Body of pancreas (tissue), 4 donors: ENCODE measurements at regions not wholly inside any gene's neighbourhood (a gene's known extent, or its start where the extent isn't known, plus 50 kb on each side); places are given as distances from the start of the nearest gene placed in this dataset.

ENCODE experiments used
- ATAC-seq: fragments of 150-250 bp; one replicate; pipeline ENCODE4 v1.9.1; 2016
- DNase-seq, 4 donors: peaks; one replicate each; pipeline ENCODE4 v3.0.0-alpha.2; 2019
- H3K27ac ChIP-seq, 4 donors: fragments of 200-600 bp; sonication (generic); 1 replicate in 3 of 4; 2 replicates in 1 of 4; pipeline versions ENCODE4 v1.5.1 to v1.6.1; 2016 to 2019; ENCODE audit warnings: mild to moderate bottlenecking in 1 of 4, mixed read lengths in 1 of 4, moderate library complexity in 1 of 4
- H3K27me3 ChIP-seq, 2 donors: fragments of 200-600 bp; sonication (generic); one replicate each; pipeline ENCODE4 v1.6.0; 2016; ENCODE audit warnings: mild to moderate bottlenecking in 1 of 2
- H3K36me3 ChIP-seq, 2 donors: fragments of 200-600 bp; sonication (generic); replicated peaks in 1 of 2; 2 replicates each; pipeline ENCODE4 v1.5.1; 2016; ENCODE audit warnings: low read depth in 2 of 2; ENCODE audit not compliant: insufficient read depth in 1 of 2
- H3K4me1 ChIP-seq: fragments of 200-600 bp; sonication (generic); one replicate; pipeline ENCODE4 v1.6.0; 2016
- H3K4me3 ChIP-seq, 2 donors: fragments of 200-600 bp; sonication (generic); 1 replicate in 1 of 2; 2 replicates in 1 of 2; pipeline ENCODE4 v1.5.1; 2016 to 2019
- H3K9me3 ChIP-seq, 3 donors: fragments of 200-600 bp; sonication (generic); 1 replicate in 2 of 3; 2 replicates in 1 of 3; pipeline ENCODE4 v1.5.1; 2016
- CTCF ChIP-seq, 7 experiments: fragments of 450-650 bp in 4 of 7; fragments of 200-600 bp in 3 of 7; sonication (generic) in 3 of 7; IDR thresholded peaks; one replicate each; pipeline ENCODE4 v1.5.1; 2016 to 2019; ENCODE audit warnings: antibody characterized with exemption in 7 of 7
- POLR2A ChIP-seq, 3 donors: fragments of 450-650 bp; IDR thresholded peaks; one replicate each; pipeline ENCODE4 v1.6.1; 2016; ENCODE audit warnings: antibody characterized with exemption in 3 of 3, mild to moderate bottlenecking in 2 of 3
- WGBS, 2 donors: methylation state at CpG; one replicate each; pipeline ENCODE4 v1.1.5; 2017; 5-methylcytosine and 5-hydroxymethylcytosine counted together
- intact Hi-C: fragments of 100-400 bp; cut with DNase I; formaldehyde crosslinking; loops from one replicate; pipeline ENCODE4 v1.15.1; 2023

GRCh38 chr3:119091936-119092677 lies 53.9 kb upstream of the TEX55 start:
- intact Hi-C loops = no loop called here
- Histone ChIP-seq H3K27ac (no peak overlapping the region), H3K4me1 (no peaks in the 10 kb centered on the region), H3K27me3 (no peaks in the 10 kb centered on the region), H3K36me3 (no peaks in the 10 kb centered on the region), H3K4me3 (no peak overlapping the region), H3K9me3 (no peaks in the 10 kb centered on the region)
- 82 to 83% methylated on average over 11 of the region's 11 CpGs for WGBS, 2 donors
- DNase-seq (no peak), ATAC-seq (no peak)
- TF ChIP-seq POLR2A (IDR thresholded peaks at IDR 0.05) (no peak), CTCF (IDR thresholded peaks at IDR 0.05) (no peak)

GRCh38 chr3:119087799-119088198 lies 53.2 kb upstream of the IGSF11 start:
- Histone ChIP-seq H3K4me1 (no peaks in the 10 kb centered on the region), H3K9me3 (no peaks in the 10 kb centered on the region), H3K4me3 (no peak overlapping the region), H3K36me3 (no peaks in the 10 kb centered on the region), H3K27ac (no peak overlapping the region), H3K27me3 (no peaks in the 10 kb centered on the region)
- intact Hi-C loops = no loop called here
- 17 to 47% methylated on average over 1 of the region's 1 CpG for WGBS, 2 donors
- ATAC-seq (no peak), DNase-seq (no peak)
- TF ChIP-seq POLR2A (IDR thresholded peaks at IDR 0.05) (no peak), CTCF (IDR thresholded peaks at IDR 0.05) (no peak)

GRCh38 chr3:119085070-119085439 lies 50.4 kb upstream of the IGSF11 start:
- Histone ChIP-seq H3K9me3 (no peaks in the 10 kb centered on the region), H3K27ac (no peak overlapping the region), H3K36me3 (no peaks in the 10 kb centered on the region), H3K4me3 (no peak overlapping the region), H3K27me3 (no peaks in the 10 kb centered on the region), H3K4me1 (no peaks in the 10 kb centered on the region)
- TF ChIP-seq POLR2A (IDR thresholded peaks at IDR 0.05) (no peak), CTCF (IDR thresholded peaks at IDR 0.05) (no peak)
- ATAC-seq (no peak), DNase-seq (no peak)
- 77 to 82% methylated on average over 3 of the region's 3 CpGs for WGBS, 2 donors
- intact Hi-C loops = no loop called here

GRCh38 chr3:119084371-119085069 lies 49.9 kb upstream of the IGSF11 start:
- intact Hi-C loops = no loop called here
- no peaks in the 10 kb centered on the region for H3K9me3 ChIP-seq
- WGBS, 2 donors = 74 to 83% methylated on average over 1 to 4 of the region's 4 CpGs
- H3K27ac ChIP-seq = no peak overlapping the region
- no peak for ATAC-seq
- DNase-seq = peak in 1 of 4 donors; percentile 8
- no peaks in the 10 kb centered on the region for H3K4me1 ChIP-seq
- no peak for TF ChIP-seq POLR2A (IDR thresholded peaks at IDR 0.05)
- TF ChIP-seq CTCF (IDR thresholded peaks at IDR 0.05) = no peak
- no peak overlapping the region for H3K4me3 ChIP-seq
- H3K36me3 ChIP-seq = no peaks in the 10 kb centered on the region
- no peaks in the 10 kb centered on the region for H3K27me3 ChIP-seq
